Skin epidermis (tissue), 12 donors: ENCODE measurements at regions not wholly inside any gene's neighbourhood (a gene's known extent, or its start where the extent isn't known, plus 50 kb on each side); places are given as distances from the start of the nearest gene placed in this dataset.

Experiments used
- H3K27ac ChIP-seq, 21 experiments: fragments of 200-600 bp; sonication (generic) in 11 of 21; one replicate each; pipeline ENCODE4 v1.5.0; 2020; ENCODE audit warnings: mild to moderate bottlenecking in 3 of 21, inconsistent platforms in 2 of 21, moderate library complexity in 2 of 21
- H3K4me3 ChIP-seq, 7 experiments: fragments of 200-600 bp; sonication (generic) in 2 of 7; one replicate each; pipeline ENCODE4 v1.5.0; 2020; ENCODE audit warnings: inconsistent platforms in 2 of 7, mild to moderate bottlenecking in 2 of 7, moderate library complexity in 1 of 7

DNA sequence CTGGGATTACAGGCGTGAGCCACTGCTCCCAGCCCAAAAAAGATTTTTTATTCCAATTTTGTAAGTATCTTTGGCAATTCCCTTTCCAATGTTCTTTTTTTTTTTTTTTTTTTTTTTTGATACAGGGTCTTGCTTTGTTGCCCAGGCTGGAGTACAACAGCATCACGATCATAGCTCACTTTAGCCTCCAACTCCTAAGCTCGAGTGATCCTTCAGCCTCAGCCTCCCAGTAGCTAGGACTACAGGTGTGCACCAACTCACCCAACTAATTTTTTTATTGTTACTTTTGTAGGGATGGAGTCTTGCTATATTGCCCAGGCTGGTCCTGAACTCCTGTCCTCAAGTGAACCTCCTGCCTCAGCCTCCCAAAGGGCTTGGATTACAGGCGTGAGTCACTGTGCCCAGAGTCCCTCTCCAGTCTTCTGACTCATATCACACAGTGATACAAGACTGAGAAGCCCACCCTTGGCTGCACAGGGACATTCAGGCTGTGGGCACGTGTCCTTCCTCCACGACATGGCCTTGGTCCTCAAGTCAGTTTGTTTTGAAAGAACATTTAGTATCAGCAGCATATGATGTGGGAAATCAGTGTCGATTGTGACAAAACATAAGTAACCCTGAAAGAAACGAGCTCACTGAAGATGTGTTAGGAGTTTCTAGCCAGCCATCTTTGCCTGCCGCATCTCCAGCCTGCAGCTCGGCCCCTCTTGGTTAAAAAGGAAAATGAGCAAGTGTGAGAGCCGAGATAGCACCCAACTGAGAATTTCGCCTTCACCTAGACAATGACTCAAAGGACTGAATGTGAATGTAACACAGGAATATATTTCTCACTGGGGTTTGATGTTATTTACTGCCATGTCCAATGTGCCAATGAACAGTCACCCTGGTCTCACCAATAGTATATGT lies 175.5 kb downstream of the MN1 start:
- Histone ChIP-seq H3K4me3 (no peak overlapping the region), H3K27ac (no peak overlapping the region)

DNA sequence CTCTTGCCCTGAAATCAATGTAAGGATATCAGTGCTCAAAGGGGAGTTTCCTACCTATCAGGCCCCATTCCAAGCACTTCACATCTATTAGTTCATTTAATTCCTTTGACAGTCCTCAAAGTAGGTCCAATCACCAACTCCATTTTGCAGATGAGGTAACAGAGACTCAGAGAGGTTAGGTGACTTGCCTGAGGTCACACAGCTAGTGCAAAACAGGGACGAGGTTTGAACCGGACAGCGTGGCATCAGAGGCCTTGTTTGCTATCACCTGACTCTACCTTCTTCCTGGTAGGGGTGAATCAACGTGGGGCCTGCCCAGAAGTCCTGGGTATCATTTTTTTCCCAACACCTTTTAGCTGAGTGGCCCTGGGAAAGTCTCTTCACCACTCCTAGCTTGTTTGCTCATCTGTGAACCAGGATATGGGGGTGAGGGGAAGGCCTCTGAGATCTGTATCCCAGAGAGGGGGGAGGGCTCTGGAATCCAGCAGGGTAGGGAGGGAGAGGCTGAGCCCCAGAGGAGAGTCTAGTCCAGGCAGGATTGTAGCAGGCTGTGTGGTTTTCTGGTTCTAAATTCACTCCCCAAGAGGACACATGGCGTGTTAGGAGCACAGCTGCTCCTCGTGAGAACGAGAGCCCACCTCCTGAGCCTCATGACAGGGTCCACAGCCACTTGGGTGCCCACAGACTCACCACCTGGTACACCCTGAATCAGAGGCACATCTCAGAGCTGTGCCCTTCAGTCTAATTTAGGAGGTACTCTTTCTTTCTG lies 174.7 kb downstream of the MN1 start:
- Histone ChIP-seq H3K27ac (no peak overlapping the region), H3K4me3 (no peak overlapping the region)

DNA sequence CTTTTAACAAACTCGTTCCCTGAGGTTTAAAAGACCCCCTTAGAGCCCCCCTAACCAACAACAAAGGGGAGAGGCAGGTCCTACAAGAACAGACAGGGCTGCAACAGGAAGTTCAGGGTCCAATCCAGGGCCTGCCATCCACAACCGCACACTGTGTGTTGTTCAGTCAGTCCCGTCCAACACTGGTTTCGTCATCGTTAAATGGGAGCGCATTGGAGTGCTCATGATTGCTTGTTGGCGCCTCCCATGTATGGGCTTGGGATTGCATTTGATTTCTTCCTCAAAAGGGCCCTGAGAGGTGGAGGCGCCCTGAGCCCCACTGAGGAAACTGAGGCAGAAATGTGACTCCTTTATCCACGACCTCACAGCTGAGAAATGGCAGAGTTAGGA lies 174.1 kb downstream of the MN1 start:
- no peak overlapping the region for H3K27ac ChIP-seq
- no peak overlapping the region for H3K4me3 ChIP-seq

DNA sequence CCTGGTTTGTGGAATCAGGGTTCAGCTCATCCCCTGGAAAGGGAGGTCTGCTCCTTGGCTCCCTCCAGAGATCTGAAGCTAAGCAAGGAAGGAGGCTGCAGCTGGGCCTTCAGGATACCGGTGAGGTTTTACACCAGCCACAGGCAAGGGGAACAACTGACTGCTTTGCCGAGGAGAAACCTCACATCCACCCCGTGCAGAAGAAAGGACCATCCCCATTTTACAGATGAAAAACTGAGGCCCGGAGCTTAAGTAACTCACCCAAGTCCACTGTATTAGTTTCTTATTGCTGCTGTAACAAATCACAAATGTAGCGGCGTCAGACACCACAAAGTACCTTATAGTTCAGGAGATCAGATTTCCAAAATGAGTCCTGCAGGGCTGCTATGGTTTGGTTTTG lies 173.7 kb downstream of the MN1 start:
- H3K27ac ChIP-seq: no peak overlapping the region
- no peak overlapping the region for H3K4me3 ChIP-seq

DNA sequence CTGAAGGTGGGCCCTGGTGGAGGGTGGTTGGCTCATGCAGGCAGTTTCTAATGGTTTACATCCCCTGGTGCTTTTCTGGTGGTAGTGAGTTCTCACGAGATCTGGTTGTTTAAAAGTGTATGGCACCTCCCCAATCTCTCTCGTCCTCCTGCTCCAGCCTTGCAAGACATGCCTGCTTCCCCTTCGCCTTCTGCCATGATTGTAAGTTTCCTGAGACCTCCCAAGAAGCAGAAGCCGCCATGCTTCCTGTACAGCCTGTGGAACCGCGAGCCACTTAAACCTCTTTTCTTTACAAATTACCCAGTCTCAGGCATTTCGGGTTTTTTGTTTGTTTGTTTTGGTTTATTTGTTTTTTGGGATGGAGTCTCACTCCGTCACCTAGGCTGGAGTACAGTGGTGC lies 173.2 kb downstream of the MN1 start:
- no peak overlapping the region for H3K27ac ChIP-seq
- no peak overlapping the region for H3K4me3 ChIP-seq

DNA sequence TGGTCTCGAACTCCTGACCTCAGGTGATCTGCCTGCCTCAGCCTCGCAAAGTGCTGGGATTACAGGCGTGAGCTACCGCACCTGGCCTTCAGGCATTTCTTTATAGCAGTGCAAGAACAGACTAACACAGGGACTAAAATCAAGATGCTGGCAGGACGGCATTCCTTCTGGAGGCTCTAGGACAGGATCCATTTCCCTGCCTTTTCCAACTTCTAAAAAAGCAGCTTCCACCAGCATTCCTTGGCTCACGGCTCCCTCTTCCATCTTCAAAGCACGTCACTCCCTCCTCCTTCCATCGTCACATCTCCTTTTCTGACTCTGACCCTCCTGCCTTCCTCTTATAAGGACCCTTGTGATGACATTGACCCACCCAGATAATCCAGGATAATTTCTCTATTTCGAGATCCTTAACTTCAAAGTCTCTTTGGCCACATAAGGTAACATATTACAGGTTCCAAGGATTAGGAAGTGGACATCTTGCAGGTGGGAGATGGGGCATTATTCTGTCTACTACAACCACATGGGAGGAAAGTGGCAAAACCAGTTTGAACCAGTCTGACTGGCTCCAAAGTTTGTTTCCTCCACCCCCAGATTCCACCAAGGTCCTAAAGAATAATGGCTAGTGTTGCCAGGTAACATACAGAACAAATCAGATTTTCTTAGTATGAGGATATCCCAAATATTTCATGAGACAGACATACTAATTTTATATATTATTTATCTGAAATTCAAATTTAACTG lies 172.5 kb downstream of the MN1 start:
- Histone ChIP-seq H3K27ac (no peak overlapping the region), H3K4me3 (no peak overlapping the region)

DNA sequence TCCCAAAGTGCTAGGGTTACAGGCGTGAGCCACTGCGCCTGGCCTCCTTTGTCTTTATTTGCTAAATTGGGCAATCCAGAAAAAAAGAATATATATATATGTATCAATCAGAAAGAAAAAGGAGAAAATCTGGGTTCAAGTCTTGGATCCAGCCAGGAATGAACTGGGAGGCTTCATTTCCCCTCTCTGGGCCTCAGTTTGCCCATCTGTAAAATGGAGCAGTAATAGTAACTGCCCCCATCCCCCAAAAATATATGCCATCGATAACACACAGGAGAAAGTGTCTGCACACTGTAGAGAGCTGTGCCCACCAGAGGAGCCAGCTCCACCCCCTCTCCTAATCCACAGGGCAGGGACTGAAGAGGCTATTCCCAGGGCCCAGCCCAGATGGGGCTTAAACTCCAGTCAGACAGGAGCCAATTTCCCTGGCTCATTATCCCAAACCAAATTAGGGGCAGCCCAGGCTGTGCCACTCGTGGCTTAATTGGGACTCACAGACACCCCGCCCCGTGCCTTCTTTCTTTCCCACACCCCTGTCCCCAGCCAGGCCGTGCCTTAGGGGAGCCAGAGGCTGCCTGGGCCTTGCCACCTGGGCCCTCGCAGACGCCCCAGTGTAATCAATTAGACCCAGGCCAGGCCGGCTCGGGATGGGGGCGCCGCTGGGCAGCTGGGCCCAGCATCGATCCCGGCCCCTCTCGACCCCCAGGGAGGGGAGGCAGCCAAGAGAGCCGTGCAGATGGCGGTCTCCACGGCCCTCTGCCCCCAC lies 171.5 kb downstream of the MN1 start:
- no peak overlapping the region for H3K27ac ChIP-seq
- no peak overlapping the region for H3K4me3 ChIP-seq

DNA sequence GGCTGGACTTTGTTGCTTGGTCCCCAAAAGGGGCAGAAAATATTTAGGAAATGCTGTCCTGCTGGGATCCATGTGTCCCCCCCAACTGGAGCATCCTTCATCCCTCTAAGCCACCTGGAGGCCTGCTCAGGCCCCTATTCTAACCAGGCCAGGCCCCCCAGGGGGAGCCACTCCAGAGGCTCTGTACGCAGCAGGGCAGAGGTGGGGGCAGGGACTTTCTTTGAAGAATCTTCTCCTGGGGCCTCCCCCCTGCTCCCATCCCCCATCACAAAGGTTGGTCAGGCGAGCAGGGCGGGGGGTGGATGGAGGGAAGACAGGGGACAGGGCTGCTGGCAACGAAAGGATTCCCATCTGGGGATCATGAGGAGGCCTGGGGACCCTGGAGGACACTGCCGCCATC lies 170.8 kb downstream of the MN1 start:
- no peak overlapping the region for H3K27ac ChIP-seq
- H3K4me3 ChIP-seq: no peak overlapping the region

DNA sequence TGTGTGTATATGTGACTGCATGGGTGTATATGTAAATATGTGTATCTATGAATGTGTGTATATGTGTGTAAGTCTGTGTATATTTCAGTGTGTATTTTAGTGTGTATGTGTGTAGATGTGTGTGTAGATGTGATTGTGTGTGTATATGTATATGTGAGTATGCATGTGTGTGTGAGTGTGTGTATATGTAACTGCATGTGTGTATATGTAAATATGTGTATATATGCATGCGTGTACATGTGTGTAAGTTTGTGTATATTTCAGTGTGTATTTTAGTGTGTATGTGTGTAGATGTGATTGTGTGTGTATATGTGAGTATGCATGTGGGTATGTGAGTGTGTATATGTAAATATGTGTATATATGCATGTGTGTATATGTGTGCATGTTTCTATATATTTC lies 169.9 kb downstream of the MN1 start:
- H3K27ac ChIP-seq: no peak overlapping the region
- no peak overlapping the region for H3K4me3 ChIP-seq

DNA sequence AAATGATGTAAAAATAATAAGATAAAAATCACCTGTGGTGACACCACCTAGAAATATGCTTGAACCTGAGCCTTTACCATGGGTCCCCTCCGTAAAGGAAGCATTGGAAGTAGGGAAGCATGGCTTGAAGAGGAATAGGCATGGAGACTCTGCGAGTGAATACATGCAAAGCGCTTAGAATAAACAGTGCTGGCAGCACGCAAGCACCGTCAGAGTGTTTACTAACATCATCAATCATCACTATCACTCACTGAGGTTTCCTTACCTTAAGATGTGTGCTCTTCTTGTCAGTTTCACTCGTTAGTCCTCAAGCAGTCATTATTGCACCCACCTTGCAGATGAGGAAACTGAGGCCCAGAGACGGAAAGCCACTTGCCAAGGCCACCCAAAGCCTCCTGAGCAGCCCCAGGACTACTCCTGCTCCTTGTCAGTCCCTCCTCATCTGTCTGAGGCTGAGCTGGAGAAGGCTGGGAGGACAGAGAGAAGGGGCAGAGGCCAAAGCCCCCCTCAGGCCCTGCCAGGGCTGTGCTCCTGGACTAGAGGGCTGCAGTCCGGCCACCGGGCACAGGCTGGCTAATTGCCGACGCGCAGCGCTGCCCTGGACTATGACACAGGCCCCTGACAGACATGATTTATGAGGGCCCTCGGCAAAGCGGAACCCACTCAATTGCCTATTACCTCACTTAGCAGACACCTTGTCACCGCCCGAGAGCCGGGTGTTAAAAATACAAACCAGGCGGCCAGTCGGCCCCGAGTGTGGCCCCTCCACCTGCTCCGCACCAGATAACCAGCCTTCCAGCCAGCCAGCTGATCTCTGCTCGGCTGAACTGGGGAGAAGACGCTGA lies 168.9 kb downstream of the MN1 start:
- H3K4me3 ChIP-seq: no peak overlapping the region
- H3K27ac ChIP-seq: no peak overlapping the region

DNA sequence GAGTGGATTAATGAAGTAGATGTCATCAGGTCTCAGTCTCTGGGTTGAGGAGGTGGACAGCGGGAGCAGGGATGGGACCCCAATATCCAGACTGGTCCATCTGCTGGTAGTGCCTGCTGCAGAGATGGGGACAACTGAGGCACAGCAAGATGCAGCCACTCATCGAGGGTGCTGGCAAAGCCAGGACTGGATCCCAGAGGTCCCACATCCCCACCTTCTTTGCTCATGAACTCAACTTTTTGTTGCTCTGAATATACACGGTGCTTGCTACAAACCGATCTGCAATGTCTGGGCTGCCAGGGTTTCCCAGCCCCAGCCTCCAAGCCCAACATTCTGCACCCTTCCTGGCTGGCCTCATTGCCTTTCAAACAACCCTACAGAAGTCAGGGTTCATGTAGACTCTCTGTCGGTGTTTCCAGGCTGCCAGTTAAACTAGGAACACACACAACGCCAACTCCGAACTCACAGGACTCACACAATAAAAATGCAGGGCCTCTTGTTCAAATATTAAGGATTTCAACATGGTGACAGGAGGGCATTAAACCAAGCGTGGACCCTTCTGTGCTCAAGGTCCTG lies 168.2 kb downstream of the MN1 start:
- H3K27ac ChIP-seq: no peak overlapping the region
- H3K4me3 ChIP-seq: no peak overlapping the region

DNA sequence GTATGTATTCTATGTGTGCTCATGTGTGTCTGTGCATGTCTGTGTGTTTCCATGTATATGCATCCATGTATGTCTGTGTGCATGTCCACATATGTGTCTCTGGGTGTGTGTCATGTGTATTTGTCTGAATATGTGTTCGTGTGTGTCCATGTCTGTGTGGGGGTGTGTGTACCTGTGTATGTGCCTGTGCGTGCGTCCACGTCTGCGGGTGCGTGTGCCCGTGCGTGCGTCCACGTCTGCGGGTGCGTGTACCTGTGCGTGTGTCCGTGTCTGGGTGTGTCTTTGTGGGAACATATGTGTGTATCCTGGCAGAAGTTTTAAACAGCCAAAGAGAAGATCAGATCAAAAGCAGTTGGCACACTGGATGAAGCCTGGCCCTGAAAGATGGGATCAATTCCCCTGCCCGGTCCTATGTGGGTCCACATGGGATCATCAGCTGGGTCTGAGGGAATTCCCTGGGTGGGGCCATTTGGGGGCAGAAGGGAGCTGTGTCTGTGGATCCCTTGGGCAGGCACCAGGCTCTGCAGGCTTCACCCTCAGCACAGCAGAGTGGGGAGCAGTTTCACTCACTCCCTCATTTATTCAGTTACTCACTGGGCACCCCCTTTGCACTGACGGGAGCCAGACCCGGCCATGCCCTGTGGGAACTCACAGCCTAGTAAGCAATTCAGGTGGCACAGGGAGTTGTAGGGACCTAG lies 167.4 kb downstream of the MN1 start:
- H3K27ac ChIP-seq: no peak overlapping the region
- no peak overlapping the region for H3K4me3 ChIP-seq

DNA sequence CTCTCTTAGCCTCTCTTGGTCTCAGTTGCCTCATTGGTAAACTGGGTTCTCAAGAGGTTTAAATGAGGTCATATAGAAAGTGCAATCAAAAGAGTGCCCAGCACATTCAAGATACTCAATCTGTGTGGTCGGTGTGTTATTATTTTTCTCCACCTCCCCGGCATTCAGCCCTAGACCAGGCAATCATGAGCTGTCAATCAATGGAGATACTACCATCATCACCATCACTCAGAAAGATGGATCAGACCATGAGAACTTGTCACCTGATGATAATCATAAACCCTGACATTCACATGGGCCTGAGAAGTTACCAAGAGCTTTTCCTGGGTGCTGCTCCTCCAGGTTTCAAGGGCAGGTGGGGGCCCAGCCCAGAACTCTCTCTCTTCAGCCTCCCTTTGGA lies 166.1 kb downstream of the MN1 start:
- no peak overlapping the region for H3K27ac ChIP-seq

DNA sequence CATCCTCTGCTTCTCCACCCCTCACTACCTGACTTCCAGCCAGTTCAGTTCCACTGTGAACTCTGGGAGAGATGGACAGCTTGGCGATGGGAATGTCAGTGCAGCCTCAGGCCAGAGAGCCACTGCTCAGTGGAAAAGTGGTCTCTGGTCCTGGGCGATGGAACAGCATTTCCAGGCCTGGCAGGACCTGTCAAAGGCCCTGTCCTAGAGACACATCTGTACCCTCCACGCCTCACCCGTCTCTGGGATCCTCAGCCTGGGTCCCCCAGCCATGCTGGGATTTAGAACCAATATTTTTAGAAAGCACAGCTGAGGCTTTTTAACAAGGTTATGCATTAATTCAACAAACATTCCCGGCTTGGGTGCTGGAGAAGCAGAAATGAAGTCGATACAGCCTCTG lies 165.7 kb downstream of the MN1 start:
- no peak overlapping the region for H3K27ac ChIP-seq

More for the DNA sequence above, 166.1 kb downstream of the MN1 start:
- no peak overlapping the region for H3K4me3 ChIP-seq

DNA sequence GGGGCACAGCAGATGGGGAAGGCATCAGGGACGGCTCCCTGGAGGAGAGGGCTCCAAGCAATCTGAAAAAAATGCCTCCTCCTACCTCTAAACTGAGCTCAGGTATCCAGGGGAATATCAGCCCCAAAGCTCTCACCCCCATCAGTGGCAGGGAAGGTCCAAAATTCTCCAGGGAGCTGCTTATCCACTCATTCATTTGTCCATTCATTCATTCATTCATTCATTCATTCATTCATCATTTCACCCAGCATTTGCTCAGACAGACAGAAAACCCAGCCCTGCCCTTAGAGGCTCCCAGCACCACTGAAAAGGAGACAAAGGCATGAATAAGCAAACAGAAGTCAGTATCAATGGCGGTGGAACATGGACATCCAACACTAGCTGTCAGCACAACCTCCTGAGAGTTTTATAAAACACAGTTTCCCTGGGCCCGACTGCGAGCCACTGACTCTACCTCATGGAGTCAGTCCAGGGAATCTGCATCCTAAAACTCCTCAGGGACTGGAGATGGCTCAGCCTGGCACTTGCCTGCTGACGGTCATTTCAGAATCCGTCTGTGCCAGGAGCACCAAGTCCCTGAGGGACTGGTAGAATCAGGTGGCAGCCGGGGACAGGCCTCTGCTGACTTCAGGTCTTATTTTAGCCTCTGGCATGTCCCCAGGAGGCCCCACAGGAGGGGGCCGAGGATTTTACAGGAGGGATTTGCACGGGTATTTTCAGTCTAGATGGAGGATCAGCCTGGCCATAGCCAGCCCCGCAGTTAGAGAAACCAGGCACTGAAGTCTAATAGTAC lies 164.6 kb downstream of the MN1 start:
- Histone ChIP-seq H3K4me3 (no peak overlapping the region), H3K27ac (no peak overlapping the region)

More for the DNA sequence above, 165.7 kb downstream of the MN1 start:
- no peak overlapping the region for H3K4me3 ChIP-seq

DNA sequence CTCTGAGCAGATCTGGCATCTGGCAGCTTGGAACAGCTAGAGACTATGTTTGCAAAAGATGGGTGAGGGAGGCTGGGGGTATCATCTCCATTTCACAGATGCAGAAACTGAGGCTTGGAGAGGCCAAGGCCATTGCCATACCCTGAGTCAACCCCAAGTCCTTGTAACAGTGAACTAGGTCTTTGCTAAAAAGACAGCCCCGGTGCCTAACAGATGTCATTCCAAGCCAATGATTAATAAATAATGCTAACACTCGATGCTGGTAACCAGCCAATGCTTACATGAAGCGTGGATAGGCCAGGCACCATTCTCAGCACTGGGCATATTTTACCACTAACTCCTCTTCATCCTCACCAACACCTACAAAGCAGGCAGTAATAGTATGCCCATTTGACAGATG lies 164.0 kb downstream of the MN1 start:
- H3K27ac ChIP-seq: no peak overlapping the region
- H3K4me3 ChIP-seq: no peak overlapping the region
